DOHH2 (cell line): ENCODE measurements at regions not wholly inside any gene's neighbourhood (a gene's known extent, or its start where the extent isn't known, plus 50 kb on each side); places are given as distances from the start of the nearest gene placed in this dataset.

Experiments
- EZH2phosphoT487 ChIP-seq: fragments of 200-600 bp; sonication (generic); IDR thresholded peaks from 2 replicates; pipeline ENCODE4 v1.6.1; 2017; ENCODE audit warnings: borderline replicate concordance, mild to moderate bottlenecking, antibody characterized with exemption, low read length, moderate library complexity, mixed read lengths
- TF ChIP-seq, protein P1 (sequence below): fragments of 200-600 bp; sonication (generic); IDR thresholded peaks from one replicate; pipeline ENCODE4 v1.5.1; 2014; ENCODE audit warnings: antibody characterized with exemption, mild to moderate bottlenecking, low read depth, low read length; ENCODE audit not compliant: poor library complexity, severe bottlenecking

DNA sequence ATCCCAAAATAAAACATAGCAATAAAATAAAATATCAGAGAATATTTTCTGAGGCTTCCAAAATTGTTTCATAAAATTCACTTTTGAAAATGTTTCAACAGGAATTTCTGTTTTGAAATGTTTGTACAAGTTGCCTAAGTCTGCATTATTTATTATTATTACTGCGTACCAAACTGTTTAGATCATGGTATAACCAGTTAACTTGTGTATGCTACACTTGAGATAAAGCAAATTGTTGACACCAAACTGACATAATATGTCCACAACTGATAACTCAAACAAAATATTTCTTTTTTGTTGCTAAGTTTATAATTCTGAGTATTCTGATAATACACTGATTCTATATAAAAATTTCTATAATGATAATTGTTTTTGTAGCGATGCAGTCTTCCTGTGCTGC lies 531.8 kb upstream of the EYS start:
- TF ChIP-seq, protein P1, sequence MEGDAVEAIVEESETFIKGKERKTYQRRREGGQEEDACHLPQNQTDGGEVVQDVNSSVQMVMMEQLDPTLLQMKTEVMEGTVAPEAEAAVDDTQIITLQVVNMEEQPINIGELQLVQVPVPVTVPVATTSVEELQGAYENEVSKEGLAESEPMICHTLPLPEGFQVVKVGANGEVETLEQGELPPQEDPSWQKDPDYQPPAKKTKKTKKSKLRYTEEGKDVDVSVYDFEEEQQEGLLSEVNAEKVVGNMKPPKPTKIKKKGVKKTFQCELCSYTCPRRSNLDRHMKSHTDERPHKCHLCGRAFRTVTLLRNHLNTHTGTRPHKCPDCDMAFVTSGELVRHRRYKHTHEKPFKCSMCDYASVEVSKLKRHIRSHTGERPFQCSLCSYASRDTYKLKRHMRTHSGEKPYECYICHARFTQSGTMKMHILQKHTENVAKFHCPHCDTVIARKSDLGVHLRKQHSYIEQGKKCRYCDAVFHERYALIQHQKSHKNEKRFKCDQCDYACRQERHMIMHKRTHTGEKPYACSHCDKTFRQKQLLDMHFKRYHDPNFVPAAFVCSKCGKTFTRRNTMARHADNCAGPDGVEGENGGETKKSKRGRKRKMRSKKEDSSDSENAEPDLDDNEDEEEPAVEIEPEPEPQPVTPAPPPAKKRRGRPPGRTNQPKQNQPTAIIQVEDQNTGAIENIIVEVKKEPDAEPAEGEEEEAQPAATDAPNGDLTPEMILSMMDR = no peak
- no peak for TF ChIP-seq EZH2phosphoT487
